H1 (cell line): ENCODE measurements at regions not wholly inside any gene's neighbourhood (a gene's known extent, or its start where the extent isn't known, plus 50 kb on each side); places are given as distances from the start of the nearest gene placed in this dataset.
A peak's percentile ranks its signal among the peaks of the same experiment; 100 is the strongest.

ENCODE experiments used
- CTCF ChIA-PET: fragments of 300-600 bp; sonication (Branson Sonifier 250); formaldehyde crosslinking; loops from one replicate; lab custom pipeline; 2021; ENCODE audit not compliant: partially characterized antibody; lab: Charles Lee
- POLR2A ChIA-PET: fragments of 300-600 bp; sonication (Branson Sonifier 250); formaldehyde crosslinking; loops from one replicate; lab custom pipeline; 2021; ENCODE audit warnings: inconsistent platforms; ENCODE audit not compliant: partially characterized antibody; lab: Charles Lee
- DNase-seq, 2 experiments: peaks; one replicate each; pipeline versions ENCODE4 v3.0.0 to v3.0.0-alpha.2; 2010 to 2022; ENCODE audit warnings: low spot score in 2 of 2, low read depth in 1 of 2, mixed read lengths in 1 of 2
- FAIRE-seq: peaks from 2 replicates; lab custom pipeline; 2011; peaks lifted over from hg19 to GRCh38; lab: Jason Lieb, UNC
- H2AFZ ChIP-seq: 2 replicates; pipeline ENCODE4 v1.8.1; 2012; ENCODE audit warnings: low read length, inconsistent platforms
- H2AK5ac ChIP-seq: 2 replicates; pipeline ENCODE4 v1.6.1; 2013; ENCODE audit warnings: low read depth, low read length
- H2BK120ac ChIP-seq: replicated peaks from 2 replicates; pipeline ENCODE3; 2013; ENCODE audit warnings: low read depth, low read length, inconsistent platforms
- H2BK12ac ChIP-seq: 2 replicates; pipeline ENCODE4 v1.6.1; 2013; ENCODE audit warnings: low read depth, low read length
- H2BK15ac ChIP-seq: 2 replicates; pipeline ENCODE4 v1.6.1; 2013; ENCODE audit warnings: low read length
- H2BK20ac ChIP-seq: 2 replicates; pipeline ENCODE4 v1.6.1; 2013; ENCODE audit warnings: low read length
- H2BK5ac ChIP-seq: 2 replicates; pipeline ENCODE4 v1.6.1; 2013; ENCODE audit warnings: low read depth, low read length
- H3K14ac ChIP-seq: 2 replicates; pipeline ENCODE4 v1.6.1; 2013; ENCODE audit warnings: inconsistent platforms; ENCODE audit not compliant: insufficient read length
- H3K18ac ChIP-seq: 2 replicates; pipeline ENCODE4 v1.6.1; 2013; ENCODE audit warnings: low read length; ENCODE audit errors: extremely low read depth
- H3K23ac ChIP-seq: 2 replicates; pipeline ENCODE4 v1.6.1; 2013; ENCODE audit warnings: inconsistent platforms; ENCODE audit not compliant: insufficient read length
- H3K23me2 ChIP-seq: 2 replicates; pipeline ENCODE4 v1.6.1; 2013; ENCODE audit warnings: low read depth, low read length
- H3K27ac ChIP-seq: 2 replicates; pipeline ENCODE4 v1.6.1; 2011; ENCODE audit warnings: low read depth, low read length, inconsistent platforms
- H3K27me3 ChIP-seq, 4 experiments: replicated peaks in 1 of 4; 1 replicate in 1 of 4; 2 replicates in 3 of 4; pipeline versions ENCODE4 v1.6.1 to v1.8.1; 2011 to 2013; ENCODE audit warnings: low read length in 3 of 4, mild to moderate bottlenecking in 3 of 4, inconsistent platforms in 2 of 4, mixed read lengths in 2 of 4, moderate library complexity in 1 of 4; ENCODE audit not compliant: control insufficient read depth in 3 of 4, insufficient read depth in 3 of 4; ENCODE audit errors: extremely low read depth in 1 of 4
- H3K36me3 ChIP-seq, 4 experiments: 2 replicates each; pipeline versions ENCODE4 v1.6.1 to v1.8.1; 2011 to 2013; ENCODE audit warnings: mild to moderate bottlenecking in 4 of 4, low read length in 3 of 4, moderate library complexity in 2 of 4, control low read depth in 1 of 4, inconsistent platforms in 1 of 4; ENCODE audit not compliant: insufficient read depth in 4 of 4, control insufficient read depth in 2 of 4
- H3K4ac ChIP-seq: replicated peaks from 2 replicates; pipeline ENCODE3; 2013; ENCODE audit warnings: low read length, low read depth, mixed read lengths, inconsistent platforms; ENCODE audit not compliant: insufficient read length
- H3K4me1 ChIP-seq, 4 experiments: replicated peaks in 1 of 4; 1 replicate in 1 of 4; 2 replicates in 3 of 4; pipeline versions ENCODE4 v1.6.1 to v1.8.1; 2011 to 2013; ENCODE audit warnings: low read length in 3 of 4, inconsistent platforms in 2 of 4, mixed read lengths in 1 of 4; ENCODE audit not compliant: insufficient read depth in 4 of 4, control insufficient read depth in 3 of 4
- H3K4me2 ChIP-seq, 2 experiments: 2 replicates each; pipeline versions ENCODE4 v1.6.1 to v1.8.1; 2011 to 2013; ENCODE audit warnings: low read depth in 2 of 2, low read length in 2 of 2, control low read depth in 1 of 2, inconsistent platforms in 1 of 2, mild to moderate bottlenecking in 1 of 2; ENCODE audit not compliant: insufficient read depth in 1 of 2
- H3K4me3 ChIP-seq, 4 experiments: fragments of 200-600, 300-600 bp in 1 of 4; sonication (generic), shearing (Covaris generic), sonication (Bioruptor Twin) in 1 of 4; 2 replicates each; pipeline versions ENCODE4 v1.5.1 to v1.8.1; 2011 to 2016; ENCODE audit warnings: low read length in 4 of 4, low read depth in 3 of 4, control low read depth in 2 of 4, inconsistent platforms in 2 of 4, mild to moderate bottlenecking in 2 of 4, mixed read lengths in 1 of 4, moderate library complexity in 1 of 4; ENCODE audit not compliant: insufficient read depth in 2 of 4; ENCODE audit errors: extremely low read depth in 1 of 4
- H3K56ac ChIP-seq: replicated peaks from 2 replicates; pipeline ENCODE3; 2013; ENCODE audit warnings: low read depth, mild to moderate bottlenecking, mixed read lengths, low read length, inconsistent platforms; ENCODE audit not compliant: insufficient read length
- H3K79me1 ChIP-seq: 2 replicates; pipeline ENCODE4 v1.6.1; 2013; ENCODE audit warnings: low read depth, low read length, control low read depth
- H3K79me2 ChIP-seq, 2 experiments: 2 replicates each; pipeline versions ENCODE4 v1.6.1 to v1.8.1; 2012 to 2013; ENCODE audit warnings: low read length in 2 of 2, mild to moderate bottlenecking in 2 of 2, inconsistent platforms in 1 of 2; ENCODE audit not compliant: insufficient read depth in 2 of 2, control insufficient read depth in 1 of 2
- H3K9ac ChIP-seq, 4 experiments: replicated peaks in 1 of 4; 1 replicate in 1 of 4; 2 replicates in 3 of 4; pipeline versions ENCODE4 v1.6.1 to v1.8.1; 2011 to 2013; ENCODE audit warnings: low read depth in 3 of 4, low read length in 3 of 4, control low read depth in 2 of 4, mild to moderate bottlenecking in 2 of 4, moderate library complexity in 2 of 4, inconsistent platforms in 1 of 4; ENCODE audit errors: extremely low read depth in 1 of 4
- H3K9me3 ChIP-seq, 2 experiments: 2 replicates each; pipeline versions ENCODE4 v1.6.1 to v1.8.1; 2012 to 2013; ENCODE audit warnings: mild to moderate bottlenecking in 2 of 2, moderate library complexity in 2 of 2, control low read depth in 1 of 2, inconsistent platforms in 1 of 2, low read depth in 1 of 2, low read length in 1 of 2, mixed read lengths in 1 of 2; ENCODE audit not compliant: insufficient read depth in 2 of 2
- H4K20me1 ChIP-seq, 2 experiments: replicated peaks in 1 of 2; 2 replicates each; pipeline versions ENCODE3 to v1.8.1; 2011 to 2013; ENCODE audit warnings: inconsistent platforms in 2 of 2, low read length in 2 of 2, mild to moderate bottlenecking in 1 of 2; ENCODE audit not compliant: insufficient read depth in 2 of 2, control insufficient read depth in 1 of 2
- H4K5ac ChIP-seq: 2 replicates; pipeline ENCODE4 v1.6.1; 2013; ENCODE audit warnings: low read length, low read depth, mixed read lengths, inconsistent platforms; ENCODE audit not compliant: insufficient read length
- H4K8ac ChIP-seq: 2 replicates; pipeline ENCODE4 v1.8.0; 2013; ENCODE audit warnings: mild to moderate bottlenecking, moderate library complexity, low read length, inconsistent platforms; ENCODE audit not compliant: insufficient read depth; ENCODE audit errors: extremely low read depth
- H4K91ac ChIP-seq: replicated peaks from 2 replicates; pipeline ENCODE3; 2013; ENCODE audit warnings: low read length, mixed read lengths, inconsistent platforms; ENCODE audit not compliant: insufficient read length
- CEBPB ChIP-seq: IDR thresholded peaks from 2 replicates; pipeline ENCODE4 v1.6.1; 2012; ENCODE audit warnings: low read depth, low read length
- JUN ChIP-seq: IDR thresholded peaks from 2 replicates; pipeline ENCODE4 v1.6.1; 2011; ENCODE audit warnings: low read depth, mild to moderate bottlenecking, improper control_type of control experiment, low read length
- POLR2A ChIP-seq, 2 experiments: IDR thresholded peaks; 1 replicate in 1 of 2; 2 replicates in 1 of 2; pipeline ENCODE4 v1.6.1; 2011; ENCODE audit warnings: low read depth in 2 of 2, low read length in 2 of 2, mild to moderate bottlenecking in 2 of 2; ENCODE audit errors: control extremely low read depth in 1 of 2
- RFX5 ChIP-seq: IDR thresholded peaks from 2 replicates; pipeline ENCODE4 v1.6.1; 2011; ENCODE audit warnings: low read depth, low read length, improper control_type of control experiment, borderline replicate concordance
- WGBS, 2 experiments: shearing (Covaris generic) in 1 of 2; methylation state at CpG; one replicate each; pipeline versions ENCODE4 v1.1.6 to v1.1.7; 2013 to 2015; ENCODE audit warnings: low lambda C conversion rate in 2 of 2, mixed read lengths in 2 of 2, inconsistent platforms in 1 of 2, low coverage in 1 of 2, missing lambda C conversion rate in 1 of 2; ENCODE audit not compliant: insufficient replicate concordance in 2 of 2, insufficient coverage in 1 of 2, insufficient read length in 1 of 2; ENCODE audit errors: extremely low coverage in 1 of 2, missing lambda C conversion rate in 1 of 2; 5-methylcytosine and 5-hydroxymethylcytosine counted together
- TF ChIP-seq, protein P1 (sequence below): IDR thresholded peaks from 2 replicates; pipeline ENCODE4 v1.6.1; 2012; ENCODE audit warnings: low read length, inconsistent platforms

DNA sequence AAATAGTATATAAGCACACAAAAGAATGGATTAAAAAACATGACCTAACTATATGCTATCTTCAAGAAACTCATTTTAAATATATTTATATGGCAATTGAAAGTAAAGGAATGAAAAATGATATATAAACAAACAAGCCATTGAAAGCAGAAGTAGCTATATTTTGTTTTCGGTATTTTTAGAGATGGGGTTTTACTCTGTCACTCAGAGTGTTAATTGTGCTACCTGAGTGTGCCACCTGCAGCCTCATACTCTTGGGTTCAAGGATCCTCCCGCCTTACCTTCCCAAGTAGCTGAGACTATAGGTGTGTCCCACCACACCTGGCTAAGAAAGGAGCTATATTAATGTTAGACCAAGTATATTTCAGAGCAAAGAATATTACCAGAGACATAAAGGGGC, 624.1 kb downstream of the BUD13 start:
- 80% methylated on average over 2 of the region's 2 CpGs; no CpG with 5 or more reads in 1 of the 2 experiments for WGBS, 2 experiments
- peaks cover 0 to 3% of the 10 kb centered on the region in 2 experiments; a peak in 1 of 4 replicates for H3K9me3 ChIP-seq
- POLR2A ChIA-PET, result no interaction called here
- TF ChIP-seq POLR2A (IDR thresholded peaks at IDR 0.05; ENCODE audit: control extremely low read depth in 1 of 2, low read depth in 2 of 2, low read length in 2 of 2), result no peak
- TF ChIP-seq, protein P1, sequence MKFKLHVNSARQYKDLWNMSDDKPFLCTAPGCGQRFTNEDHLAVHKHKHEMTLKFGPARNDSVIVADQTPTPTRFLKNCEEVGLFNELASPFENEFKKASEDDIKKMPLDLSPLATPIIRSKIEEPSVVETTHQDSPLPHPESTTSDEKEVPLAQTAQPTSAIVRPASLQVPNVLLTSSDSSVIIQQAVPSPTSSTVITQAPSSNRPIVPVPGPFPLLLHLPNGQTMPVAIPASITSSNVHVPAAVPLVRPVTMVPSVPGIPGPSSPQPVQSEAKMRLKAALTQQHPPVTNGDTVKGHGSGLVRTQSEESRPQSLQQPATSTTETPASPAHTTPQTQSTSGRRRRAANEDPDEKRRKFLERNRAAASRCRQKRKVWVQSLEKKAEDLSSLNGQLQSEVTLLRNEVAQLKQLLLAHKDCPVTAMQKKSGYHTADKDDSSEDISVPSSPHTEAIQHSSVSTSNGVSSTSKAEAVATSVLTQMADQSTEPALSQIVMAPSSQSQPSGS, result no peak
- TF ChIP-seq CEBPB, result no peak
- no peak for TF ChIP-seq RFX5
- no peak for TF ChIP-seq JUN

More for the DNA sequence above, 624.1 kb downstream of the BUD13 start:
- Histone ChIP-seq H2AK5ac (no peak overlapping the region), H2BK120ac (no peak overlapping the region), H4K91ac (no peak overlapping the region), H3K14ac (no peak overlapping the region), H3K18ac (no peak overlapping the region), H2BK12ac (no peak overlapping the region), H3K79me1 (no peaks in the 10 kb centered on the region), H3K4me1 (peaks cover 0 to 3% (median 1%) of the 10 kb centered on the region in 4 experiments; a peak in 4 of 7 replicates), H3K4me2 (0 out of 4 replicates have a peak overlapping the region, but pooled peaks of 1 of the 2 experiments have one; percentile 24), H3K4ac (no peak overlapping the region), H3K27ac (no peak overlapping the region), H3K36me3 (no peaks in the 10 kb centered on the region), H4K5ac (no peak overlapping the region), H3K56ac (no peak overlapping the region), H3K23ac (no peak overlapping the region), H2AFZ (no peak overlapping the region), H2BK20ac (no peak overlapping the region), H4K20me1 (no peaks in the 10 kb centered on the region), H3K4me3 (no peak overlapping the region), H2BK5ac (no peak overlapping the region), H3K27me3 (no peaks in the 10 kb centered on the region), H3K79me2 (no peaks in the 10 kb centered on the region), H4K8ac (no peak overlapping the region), H3K9ac (no peak overlapping the region), H3K23me2 (no peaks in the 10 kb centered on the region), H2BK15ac (no peak overlapping the region)
- CTCF ChIA-PET, result interaction anchor here (0.7 to 1.9 kb wide), 5 partner anchors 9 to 527 kb away, joined by 3 to 9 read pairs (median 4); no protein-coding TSS in a partner anchor
- no peak for DNase-seq
- no peak for FAIRE-seq
